Spleen (tissue), 11 donors: ENCODE measurements at regions not wholly inside any gene's neighbourhood (a gene's known extent, or its start where the extent isn't known, plus 50 kb on each side); places are given as distances from the start of the nearest gene placed in this dataset.

ENCODE experiments used
- DNase-seq: peaks from one replicate; pipeline ENCODE4 v3.0.0-alpha.2; 2020
- H3K27ac ChIP-seq, 8 donors: fragments of 200-600 bp; sonication (generic) in 7 of 8; 1 replicate in 4 of 8; 2 replicates in 4 of 8; pipeline versions ENCODE4 v1.5.0 to v1.8.0; 2016 to 2021; ENCODE audit warnings: inconsistent platforms in 4 of 8, mild to moderate bottlenecking in 4 of 8, moderate library complexity in 1 of 8
- H3K27me3 ChIP-seq, 7 donors: fragments of 200-600 bp; sonication (generic) in 6 of 7; replicated peaks in 1 of 7; 1 replicate in 4 of 7; 2 replicates in 3 of 7; pipeline versions ENCODE4 v1.5.0 to v1.8.0; 2016 to 2021; ENCODE audit warnings: inconsistent platforms in 3 of 7, mild to moderate bottlenecking in 1 of 7
- H3K36me3 ChIP-seq, 6 donors: fragments of 200-600 bp; sonication (generic) in 5 of 6; 1 replicate in 4 of 6; 2 replicates in 2 of 6; pipeline versions ENCODE4 v1.5.0 to v1.8.0; 2016 to 2021; ENCODE audit warnings: inconsistent platforms in 2 of 6
- H3K4me1 ChIP-seq, 6 donors: fragments of 200-600 bp; sonication (generic) in 5 of 6; 1 replicate in 3 of 6; 2 replicates in 3 of 6; pipeline versions ENCODE4 v1.5.0 to v1.8.0; 2016 to 2021; ENCODE audit warnings: inconsistent platforms in 3 of 6
- H3K4me3 ChIP-seq, 8 donors: fragments of 200-600 bp; sonication (generic) in 7 of 8; 1 replicate in 4 of 8; 2 replicates in 4 of 8; pipeline versions ENCODE4 v1.5.0 to v1.8.0; 2016 to 2021; ENCODE audit warnings: inconsistent platforms in 4 of 8, mild to moderate bottlenecking in 4 of 8, moderate library complexity in 2 of 8
- H3K9me3 ChIP-seq, 8 donors: fragments of 200-600 bp; sonication (generic) in 7 of 8; 1 replicate in 4 of 8; 2 replicates in 4 of 8; pipeline versions ENCODE4 v1.5.0 to v1.8.0; 2016 to 2021; ENCODE audit warnings: inconsistent platforms in 4 of 8
- CTCF ChIP-seq, 11 experiments: fragments of 200-600 bp in 7 of 11; fragments of 450-650 bp in 4 of 11; sonication (generic) in 4 of 11; IDR thresholded peaks in 8 of 11; conservative IDR thresholded peaks in 3 of 11; 1 replicate in 7 of 11; 2 replicates in 4 of 11; pipeline versions ENCODE4 v1.4.0 to v1.8.0; 2016 to 2021; ENCODE audit warnings: antibody characterized with exemption in 11 of 11, inconsistent platforms in 4 of 11, mild to moderate bottlenecking in 1 of 11
- POLR2A ChIP-seq, 3 donors: fragments of 450-650 bp; IDR thresholded peaks; one replicate each; pipeline ENCODE4 v1.5.1; 2017; ENCODE audit warnings: antibody characterized with exemption in 3 of 3, mild to moderate bottlenecking in 1 of 3
- POLR2AphosphoS5 ChIP-seq, 3 donors: sonication (generic); formaldehyde crosslinking; IDR thresholded peaks; one replicate each; pipeline ENCODE4 v1.5.1; 2017; ENCODE audit warnings: antibody characterized with exemption in 3 of 3
- WGBS, 5 donors: extraction: QIAGEN DNeasy Blood & Tissue Kit in 3 of 5; methylation state at CpG; one replicate each; pipeline versions ENCODE4 v1.1.5 to v1.1.7; 2013 to 2018; 5-methylcytosine and 5-hydroxymethylcytosine counted together
- intact Hi-C: fragments of 100-400 bp; cut with DNase I; formaldehyde crosslinking; loops from one replicate; pipeline ENCODE4 v1.15.0; 2023; ENCODE audit warnings: low total_unique reads
- donor health status: healthy with polysubstance abuse.
- donor health status: DM: no; HTN: no; CAD: no; lungs with moderate emphysema.
- donor health status: DM: no; HTN: no; CAD: no.
- donor health status: Bipolar disorder and iron deficiency.
- donor health status: healthy.
- donor health status: DM: no; HTN: no; CAD: no.
- donor health status: DM: yes; HTN: yes; CAD: no.

- intact Hi-C loops, result no loop called here
- no peaks in the 10 kb centered on the region for H3K9me3 ChIP-seq
- H3K36me3 ChIP-seq, result no peaks in the 10 kb centered on the region
- peaks cover 29 to 73% (median 62%) of the 10 kb centered on the region in 6 donors for H3K4me1 ChIP-seq
- TF ChIP-seq POLR2AphosphoS5 (IDR thresholded peaks at IDR 0.05), result peak in 1 of 3 donors; percentile 21
- no peak for TF ChIP-seq POLR2A (IDR thresholded peaks at IDR 0.05)
- 10 to 29% (median 17%) methylated on average over 12 to 15 of the region's 15 CpGs for WGBS, 5 donors
- H3K4me3 ChIP-seq, result peak overlapping the region; percentile 65 to 97 (median 90)
- peaks cover 0 to 3% (median 0%) of the 10 kb centered on the region in 7 donors for H3K27me3 ChIP-seq
- H3K27ac ChIP-seq, result peak overlapping the region; percentile 19 to 91 (median 89)
- no peak for DNase-seq
Observed at GRCh38 chr22:25403811-25404471, 160.5 kb upstream of the GRK3 start.

GRCh38 chr22:25404556-25404927 lies 159.9 kb upstream of the GRK3 start:
- no peaks in the 10 kb centered on the region for H3K9me3 ChIP-seq
- WGBS, 5 donors, result 0 to 1% (median 1%) methylated on average over 1 to 36 of the region's 36 CpGs
- TF ChIP-seq POLR2A (IDR thresholded peaks at IDR 0.05) (no peak), CTCF (IDR thresholded peaks at IDR 0.05 in 8 of 11, conservative IDR thresholded peaks at IDR 0.05 in 3 of 11) (no peak), POLR2AphosphoS5 (IDR thresholded peaks at IDR 0.05) (no peak)
- intact Hi-C loops, result no loop called here
- peak; percentile 84 for DNase-seq
- H3K27me3 ChIP-seq, result peaks cover 0 to 3% (median 0%) of the 10 kb centered on the region in 7 donors
- H3K4me3 ChIP-seq, result peak overlapping the region; percentile 65 to 97 (median 90)
- H3K36me3 ChIP-seq, result no peaks in the 10 kb centered on the region
- H3K27ac ChIP-seq, result peak overlapping the region; percentile 19 to 91 (median 89)
- H3K4me1 ChIP-seq, result peaks cover 29 to 67% (median 58%) of the 10 kb centered on the region in 6 donors

- Histone ChIP-seq H3K36me3 (no peaks in the 10 kb centered on the region), H3K27ac (peak overlapping the region; percentile 66 to 91 (median 89)), H3K4me3 (peak overlapping the region; percentile 65 to 97 (median 90)), H3K27me3 (peaks cover 0 to 3% (median 0%) of the 10 kb centered on the region in 7 donors), H3K4me1 (peaks cover 29 to 61% (median 55%) of the 10 kb centered on the region in 6 donors), H3K9me3 (no peaks in the 10 kb centered on the region)
- no peak for TF ChIP-seq CTCF (IDR thresholded peaks at IDR 0.05 in 8 of 11, conservative IDR thresholded peaks at IDR 0.05 in 3 of 11)
- TF ChIP-seq POLR2A (IDR thresholded peaks at IDR 0.05), result no peak
- peak; percentile 77 to 88 (median 83) for TF ChIP-seq POLR2AphosphoS5 (IDR thresholded peaks at IDR 0.05)
- peak; percentile 95 for DNase-seq
- intact Hi-C loops, result no loop called here
- 0 to 1% (median 0%) methylated on average over 8 to 117 of the region's 117 CpGs for WGBS, 5 donors
Observed at GRCh38 chr22:25404928-25405816, 159.3 kb upstream of the GRK3 start.

- WGBS, 5 donors, result 66 to 73% (median 69%) methylated on average over 19 of the region's 19 CpGs
- Histone ChIP-seq H3K9me3 (no peaks in the 10 kb centered on the region), H3K4me3 (peak overlapping the region in 6 of 8 donors; percentile 65 to 97 (median 94)), H3K27ac (peak overlapping the region; percentile 66 to 91 (median 89)), H3K4me1 (peaks cover 26 to 55% (median 48%) of the 10 kb centered on the region in 6 donors), H3K27me3 (peaks cover 0 to 3% (median 0%) of the 10 kb centered on the region in 7 donors), H3K36me3 (no peaks in the 10 kb centered on the region)
- DNase-seq, result no peak
- intact Hi-C loops, result no loop called here
- TF ChIP-seq CTCF (IDR thresholded peaks at IDR 0.05 in 8 of 11, conservative IDR thresholded peaks at IDR 0.05 in 3 of 11) (no peak), POLR2A (IDR thresholded peaks at IDR 0.05) (no peak), POLR2AphosphoS5 (IDR thresholded peaks at IDR 0.05) (no peak)
Observed at GRCh38 chr22:25405841-25406509, 158.5 kb upstream of the GRK3 start.
